Sigmoid colon (tissue), 4 donors: ENCODE measurements at regions not wholly inside any gene's neighbourhood (a gene's known extent, or its start where the extent isn't known, plus 50 kb on each side); places are given as distances from the start of the nearest gene placed in this dataset.

Source experiments
- EP300 ChIP-seq, 4 donors: sonication (generic); formaldehyde crosslinking; IDR thresholded peaks; one replicate each; pipeline ENCODE4 v1.6.1; 2017; ENCODE audit warnings: antibody characterized with exemption in 4 of 4
- POLR2A ChIP-seq, 2 donors: fragments of 450-650 bp; IDR thresholded peaks; one replicate each; pipeline ENCODE4 v1.6.1; 2016; ENCODE audit warnings: antibody characterized with exemption in 2 of 2, mild to moderate bottlenecking in 2 of 2, moderate library complexity in 2 of 2
- POLR2AphosphoS5 ChIP-seq, 4 donors: sonication (generic); formaldehyde crosslinking; IDR thresholded peaks; one replicate each; pipeline ENCODE4 v1.6.1; 2017; ENCODE audit warnings: antibody characterized with exemption in 4 of 4
- TF ChIP-seq, protein P1 (sequence below), 4 experiments: fragments of 450-650 bp in 3 of 4; fragments of 200-600 bp in 1 of 4; IDR thresholded peaks; one replicate each; pipeline ENCODE4 v1.5.1; 2016 to 2019; ENCODE audit warnings: antibody characterized with exemption in 4 of 4, mild to moderate bottlenecking in 3 of 4, moderate library complexity in 2 of 4

DNA sequence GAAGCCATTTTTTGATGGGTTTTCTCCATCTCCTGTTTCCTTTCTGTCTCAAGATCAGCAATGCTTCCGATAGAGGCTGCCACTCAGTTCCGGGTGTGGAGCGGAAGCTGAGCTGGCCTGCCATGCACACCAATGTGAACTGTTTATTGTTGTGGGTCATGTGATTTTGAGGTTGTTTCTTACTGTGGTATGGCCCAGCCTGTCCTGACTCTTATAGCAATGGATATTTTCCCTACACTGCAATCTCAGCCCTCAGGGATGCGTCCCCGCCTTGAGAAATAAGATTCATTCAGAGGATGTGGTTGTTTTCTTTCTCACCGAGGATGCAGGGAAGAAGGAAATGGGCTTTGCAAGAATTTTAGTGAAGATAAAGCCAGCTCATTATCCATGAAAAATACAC is 134.7 kb downstream of the PFKFB3 start:
- TF ChIP-seq, protein P1, sequence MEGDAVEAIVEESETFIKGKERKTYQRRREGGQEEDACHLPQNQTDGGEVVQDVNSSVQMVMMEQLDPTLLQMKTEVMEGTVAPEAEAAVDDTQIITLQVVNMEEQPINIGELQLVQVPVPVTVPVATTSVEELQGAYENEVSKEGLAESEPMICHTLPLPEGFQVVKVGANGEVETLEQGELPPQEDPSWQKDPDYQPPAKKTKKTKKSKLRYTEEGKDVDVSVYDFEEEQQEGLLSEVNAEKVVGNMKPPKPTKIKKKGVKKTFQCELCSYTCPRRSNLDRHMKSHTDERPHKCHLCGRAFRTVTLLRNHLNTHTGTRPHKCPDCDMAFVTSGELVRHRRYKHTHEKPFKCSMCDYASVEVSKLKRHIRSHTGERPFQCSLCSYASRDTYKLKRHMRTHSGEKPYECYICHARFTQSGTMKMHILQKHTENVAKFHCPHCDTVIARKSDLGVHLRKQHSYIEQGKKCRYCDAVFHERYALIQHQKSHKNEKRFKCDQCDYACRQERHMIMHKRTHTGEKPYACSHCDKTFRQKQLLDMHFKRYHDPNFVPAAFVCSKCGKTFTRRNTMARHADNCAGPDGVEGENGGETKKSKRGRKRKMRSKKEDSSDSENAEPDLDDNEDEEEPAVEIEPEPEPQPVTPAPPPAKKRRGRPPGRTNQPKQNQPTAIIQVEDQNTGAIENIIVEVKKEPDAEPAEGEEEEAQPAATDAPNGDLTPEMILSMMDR (IDR thresholded peaks at IDR 0.05): no peak
- TF ChIP-seq POLR2A (IDR thresholded peaks at IDR 0.05) (no peak), POLR2AphosphoS5 (IDR thresholded peaks at IDR 0.05) (no peak), EP300 (IDR thresholded peaks at IDR 0.05) (no peak)
